ENCODE measurements at regions not wholly inside any gene's neighbourhood (a gene's known extent, or its start where the extent isn't known, plus 50 kb on each side); places are given as distances from the start of the nearest gene placed in this dataset.

- no peak for DNase-seq (ENCODE audit: low read depth, low spot score)
- ChIA-PET CTCF (no interaction called here), POLR2A (no interaction called here)
- H3K4me3 ChIP-seq (ENCODE audit: low read depth, low read length): no peak overlapping the region
- no peak for TF ChIP-seq CTCF (IDR thresholded peaks at IDR 0.05; ENCODE audit: insufficient read depth, low read length, missing control alignments)
These were observed 729.1 kb upstream of the SOX11 start for GRCh38 chr2:4963106-4963505.

GRCh38 chr2:4964001-4964540 lies 728.1 kb upstream of the SOX11 start:
- no peak overlapping the region for H3K4me3 ChIP-seq (ENCODE audit: low read depth, low read length)
- no peak for TF ChIP-seq CTCF (IDR thresholded peaks at IDR 0.05; ENCODE audit: insufficient read depth, low read length, missing control alignments)
- POLR2A ChIA-PET: no interaction called here
- no peak for DNase-seq (ENCODE audit: low read depth, low spot score)
- CTCF ChIA-PET: no interaction called here

- no peak for DNase-seq (ENCODE audit: low read depth, low spot score)
- H3K4me3 ChIP-seq (ENCODE audit: low read depth, low read length): no peak overlapping the region
- CTCF ChIA-PET: no interaction called here
- POLR2A ChIA-PET: no interaction called here
- TF ChIP-seq CTCF (IDR thresholded peaks at IDR 0.05; ENCODE audit: insufficient read depth, low read length, missing control alignments): no peak
These were observed 727.6 kb upstream of the SOX11 start for GRCh38 chr2:4964579-4964978.

GRCh38 chr2:4965556-4966320 lies 726.4 kb upstream of the SOX11 start:
- no peak overlapping the region for H3K4me3 ChIP-seq (ENCODE audit: low read depth, low read length)
- no peak for DNase-seq (ENCODE audit: low read depth, low spot score)
- CTCF ChIA-PET: no interaction called here
- POLR2A ChIA-PET: no interaction called here
- no peak for TF ChIP-seq CTCF (IDR thresholded peaks at IDR 0.05; ENCODE audit: insufficient read depth, low read length, missing control alignments)

- DNase-seq (ENCODE audit: low read depth, low spot score): no peak
- TF ChIP-seq CTCF (IDR thresholded peaks at IDR 0.05; ENCODE audit: insufficient read depth, low read length, missing control alignments): no peak
- H3K4me3 ChIP-seq (ENCODE audit: low read depth, low read length): no peak overlapping the region
- CTCF ChIA-PET: no interaction called here
- POLR2A ChIA-PET: no interaction called here
These were observed 725.0 kb upstream of the SOX11 start for GRCh38 chr2:4967206-4967605.

- CTCF ChIA-PET: no interaction called here
- POLR2A ChIA-PET: no interaction called here
- TF ChIP-seq CTCF (IDR thresholded peaks at IDR 0.05; ENCODE audit: insufficient read depth, low read length, missing control alignments): no peak
- no peak overlapping the region for H3K4me3 ChIP-seq (ENCODE audit: low read depth, low read length)
- DNase-seq (ENCODE audit: low read depth, low spot score): no peak
These were observed 719.7 kb upstream of the SOX11 start for GRCh38 chr2:4972472-4972871.

Measured in AG04449 (cell line).